Endothelial cell of umbilical vein (primary cell): ENCODE measurements at regions not wholly inside any gene's neighbourhood (a gene's known extent, or its start where the extent isn't known, plus 50 kb on each side); places are given as distances from the start of the nearest gene placed in this dataset.

ENCODE experiments used
- BruUV-seq: library from RNA; stranded (reverse); fragments of 400-500 nt; replicated peaks from 2 replicates; lab custom pipeline; 2021; lab: Mats Ljungman, UMichigan
- CTCF ChIA-PET: fragments of 300-600, 350-600 bp; sonication (Branson Sonifier 250); formaldehyde crosslinking; loops from one replicate; lab custom pipeline; 2021; ENCODE audit warnings: antibody characterized with exemption, inconsistent platforms; lab: Charles Lee
- POLR2A ChIA-PET: fragments of 300-600, 350-600 bp; sonication (Branson Sonifier 250); formaldehyde crosslinking; loops from one replicate; lab custom pipeline; 2021; ENCODE audit warnings: antibody characterized with exemption, inconsistent platforms; lab: Charles Lee
- DNase-seq: peaks from one replicate; pipeline ENCODE4 v3.0.0-alpha.2; 2011; ENCODE audit warnings: low read depth, low spot score
- FAIRE-seq: peaks from 2 replicates; lab custom pipeline; 2011; peaks lifted over from hg19 to GRCh38; lab: Jason Lieb, UNC
- H2AFZ ChIP-seq: 2 replicates; pipeline ENCODE4 v1.6.0; 2012; ENCODE audit warnings: low read depth, low read length, control low read depth, inconsistent platforms
- H3K27ac ChIP-seq: 2 replicates; pipeline ENCODE4 v1.5.1; 2011; ENCODE audit warnings: low read depth, mild to moderate bottlenecking, control low read depth, low read length, moderate library complexity; ENCODE audit not compliant: insufficient read depth
- H3K27me3 ChIP-seq, 2 experiments: 2 replicates each; pipeline versions ENCODE4 v1.6.0 to v1.6.1; 2011; ENCODE audit warnings: low read length in 2 of 2, mixed read lengths in 1 of 2; ENCODE audit not compliant: control insufficient read depth in 2 of 2, insufficient read depth in 2 of 2
- H3K36me3 ChIP-seq, 2 experiments: 2 replicates in 1 of 2; 3 replicates in 1 of 2; pipeline ENCODE4 v1.5.1; 2011; ENCODE audit warnings: low read length in 2 of 2, mild to moderate bottlenecking in 1 of 2, moderate library complexity in 1 of 2; ENCODE audit not compliant: control insufficient read depth in 2 of 2, insufficient read depth in 2 of 2; ENCODE audit errors: extremely low read depth in 1 of 2
- H3K4me1 ChIP-seq: 3 replicates; pipeline ENCODE4 v1.5.1; 2011; ENCODE audit warnings: mild to moderate bottlenecking, low read length; ENCODE audit not compliant: control insufficient read depth, insufficient read depth; ENCODE audit errors: extremely low read depth
- H3K4me2 ChIP-seq: 2 replicates; pipeline ENCODE4 v1.6.1; 2011; ENCODE audit warnings: low read length, control low read depth, mixed read lengths; ENCODE audit not compliant: insufficient read depth
- H3K4me3 ChIP-seq, 3 experiments: fragments of 200-600 bp in 1 of 3; sonication (generic), shearing (Covaris generic) in 1 of 3; replicated peaks in 1 of 3; 2 replicates each; pipeline ENCODE4 v1.5.1; 2011 to 2016; ENCODE audit warnings: control low read depth in 3 of 3, low read length in 3 of 3, mild to moderate bottlenecking in 2 of 3, inconsistent platforms in 1 of 3, low read depth in 1 of 3, moderate library complexity in 1 of 3; ENCODE audit not compliant: insufficient read depth in 1 of 3
- H3K79me2 ChIP-seq: 2 replicates; pipeline ENCODE4 v1.6.0; 2012; ENCODE audit warnings: low read length, inconsistent platforms; ENCODE audit not compliant: control insufficient read depth, insufficient read depth
- H3K9ac ChIP-seq: replicated peaks from 2 replicates; pipeline ENCODE3; 2011; ENCODE audit warnings: low read length, control low read depth; ENCODE audit not compliant: insufficient read depth; ENCODE audit errors: extremely low read depth
- H3K9me1 ChIP-seq: replicated peaks from 3 replicates; pipeline ENCODE4 v1.6.0; 2011; ENCODE audit warnings: mild to moderate bottlenecking, low read length; ENCODE audit not compliant: control insufficient read depth, insufficient read depth; ENCODE audit errors: extremely low read depth
- H3K9me3 ChIP-seq: replicated peaks from 2 replicates; pipeline ENCODE4 v1.5.1; 2012; ENCODE audit warnings: low read length, inconsistent platforms; ENCODE audit not compliant: control insufficient read depth, insufficient read depth
- H4K20me1 ChIP-seq: replicated peaks from 2 replicates; pipeline ENCODE3; 2011; ENCODE audit warnings: mild to moderate bottlenecking, low read length; ENCODE audit not compliant: control insufficient read depth, insufficient read depth; ENCODE audit errors: extremely low read depth
- CTCF ChIP-seq, 2 donors: IDR thresholded peaks; 1 replicate in 1 of 2; 2 replicates in 1 of 2; pipeline ENCODE4 v1.5.1; 2011; ENCODE audit warnings: low read length in 2 of 2, mild to moderate bottlenecking in 2 of 2, moderate library complexity in 2 of 2, control low read depth in 1 of 2, inconsistent platforms in 1 of 2, low read depth in 1 of 2; ENCODE audit not compliant: insufficient read depth in 1 of 2; ENCODE audit errors: extremely low read depth in 1 of 2
- EZH2 ChIP-seq: IDR thresholded peaks from 2 replicates; pipeline ENCODE4 v1.6.1; 2012; ENCODE audit warnings: borderline replicate concordance, low read depth, mild to moderate bottlenecking, moderate library complexity, low read length, inconsistent platforms; ENCODE audit not compliant: severe bottlenecking
- FOS ChIP-seq: IDR thresholded peaks from 2 replicates; pipeline ENCODE4 v1.6.1; 2011; ENCODE audit warnings: mild to moderate bottlenecking, low read length, moderate library complexity, borderline replicate concordance; ENCODE audit not compliant: insufficient read depth
- GATA2 ChIP-seq: IDR thresholded peaks from 2 replicates; pipeline ENCODE4 v1.7.0; 2011; ENCODE audit warnings: low read depth, mild to moderate bottlenecking, moderate library complexity, mixed read lengths, low read length; ENCODE audit not compliant: insufficient read length, insufficient read depth
- JUN ChIP-seq: IDR thresholded peaks from 2 replicates; pipeline ENCODE4 v1.6.1; 2011; ENCODE audit warnings: borderline replicate concordance, low read depth; ENCODE audit not compliant: insufficient read length, insufficient read depth
- MAX ChIP-seq: IDR thresholded peaks from 2 replicates; pipeline ENCODE4 v1.6.1; 2011; ENCODE audit not compliant: insufficient read depth, insufficient read length
- MYC ChIP-seq: IDR thresholded peaks from one replicate; pipeline ENCODE4 v1.6.1; 2011; ENCODE audit warnings: mild to moderate bottlenecking, low read depth, low read length
- POLR2A ChIP-seq: IDR thresholded peaks from 2 replicates; pipeline ENCODE4 v1.6.1; 2012; ENCODE audit warnings: low read depth, mild to moderate bottlenecking, control low read depth, low read length
- POLR2AphosphoS5 ChIP-seq: IDR thresholded peaks from 2 replicates; pipeline ENCODE4 v1.6.1; 2012; ENCODE audit warnings: low read depth, mild to moderate bottlenecking, control low read depth, low read length, moderate library complexity; ENCODE audit not compliant: insufficient read depth
- dilution Hi-C: fragments of 300-500 bp; cut with MboI; formaldehyde crosslinking; loops from one replicate; pipeline ENCODE4 v1.15.0; 2019; ENCODE audit warnings: low sequenced_read_pairs; ENCODE audit not compliant: extremely low pct_ligation_motif_present
- intact Hi-C: fragments of 100-400 bp; cut with micrococcal nuclease; formaldehyde crosslinking; loops from one replicate; pipeline ENCODE4 v1.10.0; 2022

- Histone ChIP-seq H3K9me3 (no peaks in the 10 kb centered on the region), H4K20me1 (no peaks in the 10 kb centered on the region), H3K4me1 (no peaks in the 10 kb centered on the region), H3K4me2 (no peak overlapping the region), H3K27ac (no peak overlapping the region), H3K36me3 (no peaks in the 10 kb centered on the region), H3K9ac (no peak overlapping the region), H3K27me3 (no peaks in the 10 kb centered on the region), H3K79me2 (no peaks in the 10 kb centered on the region), H3K4me3 (no peak overlapping the region), H2AFZ (no peak overlapping the region), H3K9me1 (no peaks in the 10 kb centered on the region)
- no peak for TF ChIP-seq MAX
- no peak for TF ChIP-seq FOS
- TF ChIP-seq CTCF (IDR thresholded peaks at IDR 0.05; ENCODE audit: extremely low read depth in 1 of 2, insufficient read depth in 1 of 2, low read depth in 1 of 2, low read length in 2 of 2): no peak
- TF ChIP-seq POLR2AphosphoS5: no peak
- no peak for TF ChIP-seq JUN
- TF ChIP-seq MYC: no peak
- TF ChIP-seq POLR2A: no peak
- TF ChIP-seq EZH2: no peak
- no peak for TF ChIP-seq GATA2
- DNase-seq: no peak
- no TSS peak for BruUV-seq
- intact Hi-C loops: no loop called here
- CTCF ChIA-PET: no interaction called here
- dilution Hi-C loops: no loop called here
- POLR2A ChIA-PET: no interaction called here
- no peak for FAIRE-seq
Observed at GRCh38 chr12:72136792-72137191, 135.4 kb upstream of the TRHDE start.
